IPS-18c (cell line): ENCODE measurements at regions not wholly inside any gene's neighbourhood (a gene's known extent, or its start where the extent isn't known, plus 50 kb on each side); places are given as distances from the start of the nearest gene placed in this dataset.

ENCODE experiments used
- H3K4me3 ChIP-seq: 2 replicates; pipeline ENCODE4 v1.7.0; 2013; ENCODE audit warnings: low read depth, mild to moderate bottlenecking, low read length, moderate library complexity; ENCODE audit not compliant: insufficient read depth
- H3K9me3 ChIP-seq: one replicate; pipeline ENCODE4 v1.6.1; 2013; ENCODE audit warnings: mild to moderate bottlenecking, low read length, moderate library complexity; ENCODE audit not compliant: control insufficient read depth, insufficient read depth

- no peak overlapping the region for H3K4me3 ChIP-seq
Observed at GRCh38 chr4:11293866-11294265, 134.8 kb downstream of the HS3ST1 start.

DNA sequence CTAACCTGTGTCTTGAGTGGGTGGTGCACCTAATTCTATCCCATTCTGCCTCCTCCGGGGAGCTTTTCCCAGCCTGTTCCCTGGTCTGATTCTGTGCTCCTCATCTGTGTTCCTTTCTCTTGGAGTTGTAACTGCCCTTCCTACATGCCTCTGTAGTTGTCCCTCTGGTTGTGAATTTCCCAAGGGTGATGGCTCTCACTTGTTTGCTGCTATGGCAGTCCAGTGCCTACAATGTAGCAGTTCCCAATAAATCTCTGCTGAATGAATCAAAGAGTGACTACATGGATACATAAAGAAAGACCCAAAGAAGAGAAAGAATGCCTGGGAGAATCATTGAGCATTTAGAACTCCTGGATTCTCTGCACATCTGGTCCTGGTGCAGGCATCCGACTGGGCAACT is 141.6 kb downstream of the HS3ST1 start:
- Histone ChIP-seq H3K4me3 (no peak overlapping the region), H3K9me3 (peaks cover 6% of the 10 kb centered on the region)

More at GRCh38 chr4:11293866-11294265, 134.8 kb downstream of the HS3ST1 start:
- H3K9me3 ChIP-seq, result no peaks in the 10 kb centered on the region

DNA sequence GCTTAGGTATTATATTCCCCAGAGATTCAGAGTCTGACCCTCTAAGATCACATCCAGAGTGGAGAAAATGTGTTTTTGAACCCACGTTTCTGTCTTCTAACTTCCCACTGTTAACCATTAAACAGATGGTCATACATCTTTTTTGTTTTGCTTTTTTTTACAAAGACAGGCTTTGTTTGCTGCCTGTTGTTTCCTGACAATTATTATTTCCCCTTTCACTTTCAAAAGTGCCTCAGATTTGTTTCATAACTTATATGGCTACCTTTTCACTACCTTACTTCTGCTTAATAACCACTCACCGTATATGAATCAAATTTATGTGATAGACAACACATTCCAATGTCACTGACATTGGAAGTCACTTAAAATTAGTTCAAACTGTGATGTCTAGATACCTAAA is 142.2 kb downstream of the HS3ST1 start:
- no peak overlapping the region for H3K4me3 ChIP-seq
- H3K9me3 ChIP-seq, result peaks cover 6% of the 10 kb centered on the region

- peaks cover 6% of the 10 kb centered on the region for H3K9me3 ChIP-seq
Observed at GRCh38 chr4:11281720-11282119, 147.0 kb downstream of the HS3ST1 start.

DNA sequence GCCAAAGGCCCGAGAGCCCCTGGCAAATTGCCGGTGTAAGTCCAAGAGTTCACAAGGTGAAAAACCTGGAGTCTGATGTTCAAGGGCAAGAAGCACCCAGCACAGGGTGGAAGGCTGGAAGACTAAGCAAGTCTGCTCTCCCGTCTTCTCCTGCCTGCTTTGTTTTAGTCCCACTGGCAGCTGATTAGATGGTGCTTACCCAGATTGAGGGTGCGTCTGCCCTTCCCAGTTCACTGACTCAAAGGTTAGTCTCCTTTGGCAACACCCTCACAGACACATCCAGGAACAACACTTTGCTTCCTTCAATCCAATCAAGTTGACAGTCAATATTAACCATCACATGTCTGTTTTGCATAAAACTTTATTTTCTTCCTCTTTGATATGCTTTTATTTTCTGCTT is 157.4 kb downstream of the HS3ST1 start:
- H3K9me3 ChIP-seq, result no peaks in the 10 kb centered on the region
- H3K4me3 ChIP-seq, result no peak overlapping the region

More at GRCh38 chr4:11281720-11282119, 147.0 kb downstream of the HS3ST1 start:
- no peak overlapping the region for H3K4me3 ChIP-seq

DNA sequence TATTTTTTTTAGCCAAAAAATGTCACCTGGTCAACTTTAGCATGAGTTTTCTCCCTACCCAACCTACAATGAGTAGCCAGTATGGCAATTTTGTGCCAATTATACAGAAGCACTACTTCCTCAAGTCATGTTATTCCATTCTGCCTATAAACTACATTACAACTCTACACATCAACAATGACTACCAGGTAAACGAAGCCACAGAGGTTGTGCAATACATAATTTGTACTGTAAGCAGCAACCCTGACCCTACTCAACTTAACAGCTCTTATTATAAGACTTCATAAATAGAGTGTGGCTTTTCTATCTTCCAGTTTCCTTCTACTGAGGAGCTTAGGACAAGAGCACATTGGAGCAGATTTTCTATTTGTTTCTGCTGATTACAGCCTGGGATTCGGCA is 160.5 kb downstream of the HS3ST1 start:
- H3K9me3 ChIP-seq, result no peaks in the 10 kb centered on the region
- H3K4me3 ChIP-seq, result no peak overlapping the region

DNA sequence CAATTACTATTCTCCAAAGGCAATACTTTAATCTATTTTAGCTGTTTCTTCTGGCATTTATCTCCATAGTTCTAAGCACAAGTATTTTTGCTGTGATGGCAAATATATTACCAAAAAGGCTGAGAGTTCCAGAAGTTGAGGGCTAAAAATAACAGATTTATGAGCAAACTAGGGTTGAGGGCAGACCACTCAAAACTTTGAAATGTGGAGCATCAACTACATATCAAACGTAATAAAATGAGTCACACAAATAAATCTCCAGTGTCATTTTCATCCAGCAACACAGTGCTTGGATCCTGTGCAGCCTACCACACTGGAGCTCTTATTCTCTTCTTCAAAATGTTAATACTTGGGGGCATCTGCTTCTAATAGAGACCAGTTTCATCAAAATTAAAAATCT is 163.9 kb downstream of the HS3ST1 start:
- Histone ChIP-seq H3K9me3 (no peaks in the 10 kb centered on the region), H3K4me3 (no peak overlapping the region)

DNA sequence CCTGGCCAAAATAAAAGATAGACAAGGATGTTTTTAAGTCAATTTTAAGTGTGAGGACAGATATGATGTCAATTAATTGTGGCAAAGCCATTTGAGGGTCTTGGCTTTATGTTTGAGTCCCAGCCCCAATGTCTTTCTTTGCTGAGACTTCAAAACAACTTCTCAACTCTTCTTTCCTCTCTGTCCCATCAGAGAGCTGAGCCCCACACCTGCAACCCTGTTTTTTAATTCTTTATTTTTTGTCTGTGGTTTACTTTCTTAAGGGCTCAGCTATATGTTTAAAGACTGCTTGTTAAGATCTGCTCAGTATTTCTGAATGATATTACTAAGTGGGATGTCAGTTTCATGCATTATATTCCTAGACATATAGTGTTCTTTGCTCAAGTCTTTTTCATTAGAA is 164.3 kb downstream of the HS3ST1 start:
- H3K4me3 ChIP-seq, result no peak overlapping the region
- no peaks in the 10 kb centered on the region for H3K9me3 ChIP-seq

- Histone ChIP-seq H3K9me3 (no peaks in the 10 kb centered on the region), H3K4me3 (no peak overlapping the region)
Observed at GRCh38 chr4:11263208-11263607, 165.5 kb downstream of the HS3ST1 start.

DNA sequence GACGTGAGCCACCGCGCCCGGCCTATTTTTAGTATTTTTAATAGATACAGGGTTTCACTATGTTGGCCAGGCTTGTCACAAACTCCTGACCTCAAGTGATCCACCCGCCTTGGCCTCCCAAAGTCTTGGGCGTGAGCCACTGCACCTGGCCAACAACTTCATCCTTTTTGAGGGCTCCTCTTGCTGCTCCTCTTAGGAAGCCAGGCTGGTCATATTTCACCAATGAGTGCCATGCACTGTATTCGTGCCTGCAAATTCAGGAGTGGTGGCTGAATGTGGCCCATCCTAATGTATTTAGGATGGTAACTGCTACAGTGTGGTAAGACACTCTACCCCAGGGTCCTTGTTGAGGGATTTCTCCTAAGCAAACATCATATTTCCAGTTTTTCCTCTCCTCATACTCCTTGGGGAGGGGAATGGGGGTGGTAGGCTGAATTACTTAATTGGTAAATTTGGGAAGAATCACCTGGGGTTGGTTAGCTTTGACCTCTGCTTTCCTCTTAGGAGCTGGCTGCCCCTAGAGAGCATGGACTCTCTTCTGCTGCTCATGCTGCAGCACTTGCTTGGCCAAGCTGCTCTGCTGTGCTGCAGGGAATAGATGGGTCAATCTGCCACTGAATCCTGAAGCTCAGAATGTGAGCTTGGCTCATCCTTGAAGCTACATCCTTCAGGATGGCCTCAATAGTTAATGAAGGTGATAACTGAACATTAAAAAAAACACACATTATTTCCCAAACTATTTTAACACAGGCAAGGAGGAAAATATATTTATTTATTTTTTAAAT is 167.4 kb downstream of the HS3ST1 start:
- Histone ChIP-seq H3K9me3 (no peaks in the 10 kb centered on the region), H3K4me3 (no peak overlapping the region)

- no peaks in the 10 kb centered on the region for H3K9me3 ChIP-seq
- H3K4me3 ChIP-seq, result no peak overlapping the region
Observed at GRCh38 chr4:11259837-11260236, 168.9 kb downstream of the HS3ST1 start.

GRCh38 chr4:11252149-11252548 is 176.5 kb downstream of the HS3ST1 start:
- no peaks in the 10 kb centered on the region for H3K9me3 ChIP-seq
- H3K4me3 ChIP-seq, result no peak overlapping the region

- Histone ChIP-seq H3K4me3 (no peak overlapping the region), H3K9me3 (no peaks in the 10 kb centered on the region)
Observed at GRCh38 chr4:11250510-11250909, 178.2 kb downstream of the HS3ST1 start.

GRCh38 chr4:11232015-11232414 is 196.7 kb downstream of the HS3ST1 start:
- Histone ChIP-seq H3K4me3 (no peak overlapping the region), H3K9me3 (no peaks in the 10 kb centered on the region)

- no peaks in the 10 kb centered on the region for H3K9me3 ChIP-seq
- no peak overlapping the region for H3K4me3 ChIP-seq
Observed at GRCh38 chr4:11230866-11231265, 197.8 kb downstream of the HS3ST1 start.

DNA sequence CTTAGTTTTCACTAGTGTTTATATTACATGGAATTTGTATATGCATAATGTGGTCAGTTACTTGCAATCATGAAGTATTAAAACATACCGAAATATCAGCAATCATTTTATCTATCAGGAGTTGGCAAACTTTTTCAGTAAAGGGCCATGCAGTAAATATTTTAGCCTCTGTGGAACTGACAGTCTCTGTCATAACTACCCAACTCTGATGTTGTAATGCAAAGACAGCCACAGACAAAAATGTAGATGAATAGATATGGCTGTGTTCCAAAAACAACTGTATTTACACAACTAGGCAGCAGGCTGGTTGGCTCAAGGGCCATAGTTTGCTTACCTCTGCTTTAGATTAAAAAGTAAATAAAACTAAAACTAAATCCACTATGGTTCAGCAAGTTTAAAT is 200.2 kb downstream of the HS3ST1 start:
- Histone ChIP-seq H3K9me3 (no peaks in the 10 kb centered on the region), H3K4me3 (no peak overlapping the region)

DNA sequence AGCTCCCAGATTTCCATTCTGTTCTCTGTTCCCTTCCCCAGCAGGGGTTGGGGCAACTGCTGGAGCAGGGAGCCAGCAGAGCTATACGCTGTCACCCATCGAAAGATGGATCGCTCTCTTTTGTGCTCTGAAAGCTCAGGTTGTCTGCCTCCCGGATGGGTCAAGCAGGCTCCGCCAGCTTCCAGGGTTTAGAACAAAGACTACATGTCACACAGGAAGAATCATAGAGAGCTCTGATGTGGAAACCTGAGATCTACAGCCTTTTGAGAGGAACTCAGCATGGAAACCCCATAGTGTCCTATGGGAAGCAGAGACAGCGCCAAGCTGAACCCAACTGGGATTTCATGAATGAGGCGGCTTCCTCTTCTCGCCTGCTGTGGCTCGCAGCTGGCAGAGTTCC is 205.4 kb downstream of the HS3ST1 start:
- no peak overlapping the region for H3K4me3 ChIP-seq
- no peaks in the 10 kb centered on the region for H3K9me3 ChIP-seq

DNA sequence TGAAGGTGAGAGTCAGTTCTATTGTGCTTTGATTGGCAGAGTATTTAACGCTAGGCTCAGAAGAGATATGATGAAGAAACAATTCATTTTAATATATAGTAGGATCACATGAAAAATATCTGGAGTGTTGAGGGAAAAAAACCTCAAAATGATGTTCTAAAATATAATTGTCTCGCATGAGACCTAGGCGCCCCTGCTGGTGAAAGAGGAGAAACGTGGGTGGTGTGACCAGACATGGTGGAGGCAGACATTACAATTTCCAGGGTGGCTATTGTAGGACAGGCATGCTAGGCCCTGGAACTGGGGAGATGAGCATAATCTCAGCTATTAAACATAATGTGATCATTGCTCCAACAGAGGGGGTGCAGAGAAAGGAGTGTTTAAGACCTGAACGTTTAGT is 210.0 kb downstream of the HS3ST1 start:
- Histone ChIP-seq H3K9me3 (peaks cover 2% of the 10 kb centered on the region), H3K4me3 (no peak overlapping the region)

GRCh38 chr4:11216520-11216919 is 212.2 kb downstream of the HS3ST1 start:
- Histone ChIP-seq H3K9me3 (peaks cover 2% of the 10 kb centered on the region), H3K4me3 (no peak overlapping the region)
